ENCODE measurements at regions not wholly inside any gene's neighbourhood (a gene's known extent, or its start where the extent isn't known, plus 50 kb on each side); places are given as distances from the start of the nearest gene placed in this dataset.

DNA sequence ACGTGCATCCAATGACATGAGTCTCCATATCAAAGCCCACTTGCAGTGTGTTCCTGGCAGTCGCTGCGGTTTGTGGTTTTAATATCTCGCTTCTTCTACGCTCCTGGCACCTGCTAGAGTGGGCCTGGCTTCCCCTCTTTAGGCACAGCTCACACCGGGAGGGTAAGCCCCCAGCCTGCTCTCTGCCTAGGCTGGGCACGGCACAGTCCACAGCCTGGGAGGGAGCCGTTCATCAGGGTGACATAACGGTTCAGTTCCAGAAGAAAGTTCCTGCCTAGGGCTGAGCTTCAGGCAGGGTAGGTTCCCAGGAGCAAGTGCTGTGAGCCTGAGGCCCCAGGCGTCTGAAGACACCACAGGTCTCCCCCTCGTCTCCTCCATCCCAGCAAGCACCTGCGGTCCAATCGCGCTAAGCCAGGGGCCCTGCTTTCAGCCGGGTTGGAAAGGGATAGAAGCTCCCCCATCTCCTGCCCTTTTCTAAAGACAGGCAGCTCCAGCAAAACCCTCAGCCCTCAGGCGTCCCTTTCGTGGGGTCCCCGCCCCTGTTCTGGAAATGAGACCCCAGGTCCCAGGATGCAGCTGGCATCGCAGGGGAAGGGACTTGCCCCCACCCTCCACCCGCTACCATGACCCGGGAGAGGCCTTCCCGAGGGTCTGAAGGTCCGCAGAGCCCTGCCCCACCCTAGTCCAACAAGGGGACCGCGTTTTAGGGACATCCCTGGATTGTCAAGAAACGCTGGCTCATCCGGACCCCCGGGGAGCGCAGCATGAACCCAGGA is 121.6 kb upstream of the ZNF507 start:
- Histone ChIP-seq H3F3A (replicated peaks; ENCODE audit: insufficient read depth) (no peaks in the 10 kb centered on the region), H3K79me2 (ENCODE audit: insufficient read depth) (no peaks in the 10 kb centered on the region), H3K4me2 (no peak overlapping the region), H3K9me2 (no peaks in the 10 kb centered on the region), H3K36me3 (replicated peaks in 1 of 2; ENCODE audit: control insufficient read depth in 1 of 2, insufficient read depth in 2 of 2, low read length in 1 of 2) (no peaks in the 10 kb centered on the region), H4K20me1 (ENCODE audit: insufficient read depth) (no peaks in the 10 kb centered on the region), H3K27ac (ENCODE audit: low read depth in 2 of 2, low read length in 1 of 2) (no peak overlapping the region), H3K27me3 (ENCODE audit: insufficient read depth) (no peaks in the 10 kb centered on the region), H3K9me3 (no peaks in the 10 kb centered on the region), H2AFZ (ENCODE audit: low read depth) (no peak overlapping the region), H3K4me3 (ENCODE audit: low read depth in 2 of 2, low read length in 1 of 2) (no peak overlapping the region), H3K9ac (no peak overlapping the region), H3K4me1 (ENCODE audit: control insufficient read depth in 1 of 2, insufficient read depth in 2 of 2, low read depth in 1 of 2, low read length in 1 of 2) (no peaks in the 10 kb centered on the region; a peak in 1 of 4 replicates)
- TF ChIP-seq MEF2A (IDR thresholded peaks at IDR 0.05; ENCODE audit: borderline replicate concordance, low read depth) (no peak), RAD21 (IDR thresholded peaks at IDR 0.05; ENCODE audit: low read length) (no peak), USF1 (IDR thresholded peaks at IDR 0.05; ENCODE audit: borderline replicate concordance, low read depth) (no peak), YY1 (IDR thresholded peaks at IDR 0.05; ENCODE audit: low read depth) (no peak), JUND (IDR thresholded peaks at IDR 0.05) (no peak)
- ChIA-PET CTCF (interaction anchor here (0.6 to 5.5 kb wide), 79 partner anchors 7 to 1557 kb away, joined by 3 to 52 read pairs (median 4); no protein-coding TSS in a partner anchor), POLR2A (no interaction called here)
- peak; percentile 30 for DNase-seq
- WGBS (ENCODE audit: low lambda C conversion rate) = 52% methylated on average over 15 of the region's 29 CpGs

- peak overlapping the region in 1 of 2 experiments; percentile 44; a peak in 1 of 4 replicates for H3K4me3 ChIP-seq (ENCODE audit: low read depth in 2 of 2, low read length in 1 of 2)
- TF ChIP-seq TCF12 (IDR thresholded peaks at IDR 0.05) (no peak), REST (IDR thresholded peaks at IDR 0.05; ENCODE audit: low read depth, low read length) (no peak), USF2 (IDR thresholded peaks at IDR 0.05; ENCODE audit: borderline replicate concordance, low read depth, low read length) (no peak), MEF2A (IDR thresholded peaks at IDR 0.05; ENCODE audit: borderline replicate concordance, low read depth) (no peak), JUND (IDR thresholded peaks at IDR 0.05) (no peak), TEAD4 (IDR thresholded peaks at IDR 0.05; ENCODE audit: borderline replicate concordance, insufficient read depth) (no peak), EZH2phosphoT487 (IDR thresholded peaks at IDR 0.05; ENCODE audit: borderline replicate concordance, low read depth) (no peak), USF1 (IDR thresholded peaks at IDR 0.05; ENCODE audit: borderline replicate concordance, low read depth) (no peak), EP300 (IDR thresholded peaks at IDR 0.05; ENCODE audit: borderline replicate concordance in 1 of 2, low read depth in 1 of 2, low read length in 1 of 2) (no peak), SIN3A (IDR thresholded peaks at IDR 0.05; ENCODE audit: borderline replicate concordance, low read depth, low read length) (no peak), GATA2 (CRISPR knock-in tag; IDR thresholded peaks at IDR 0.05) (no peak), MXI1 (IDR thresholded peaks at IDR 0.05; ENCODE audit: low read depth, low read length) (no peak), FOSL2 (IDR thresholded peaks at IDR 0.05; ENCODE audit: borderline replicate concordance, low read depth) (no peak), PBX3 (IDR thresholded peaks at IDR 0.05) (no peak), ELF1 (IDR thresholded peaks at IDR 0.05) (no peak)
These were observed 120.8 kb upstream of the ZNF507 start for GRCh38 chr19:32224371-32225244.

More at GRCh38 chr19:32224371-32225244, 120.8 kb upstream of the ZNF507 start:
- no peak overlapping the region for H3K4me2 ChIP-seq
- ChIA-PET POLR2A (no interaction called here), CTCF (interaction anchor here (0.5 to 5.5 kb wide), 101 partner anchors 8 to 1558 kb away, joined by 3 to 52 read pairs (median 3); no protein-coding TSS in a partner anchor)
- no peaks in the 10 kb centered on the region; a peak in 1 of 4 replicates for H3K4me1 ChIP-seq (ENCODE audit: control insufficient read depth in 1 of 2, insufficient read depth in 2 of 2, low read depth in 1 of 2, low read length in 1 of 2)
- no peaks in the 10 kb centered on the region for H3F3A ChIP-seq (replicated peaks; ENCODE audit: insufficient read depth)
- H4K20me1 ChIP-seq (ENCODE audit: insufficient read depth) = no peaks in the 10 kb centered on the region
- WGBS (ENCODE audit: low lambda C conversion rate) = 26% methylated on average over 44 of the region's 51 CpGs
- H3K27me3 ChIP-seq (ENCODE audit: insufficient read depth) = no peaks in the 10 kb centered on the region
- DNase-seq = peak; percentile 94
- no peaks in the 10 kb centered on the region for H3K36me3 ChIP-seq (replicated peaks in 1 of 2; ENCODE audit: control insufficient read depth in 1 of 2, insufficient read depth in 2 of 2, low read length in 1 of 2)
- no peaks in the 10 kb centered on the region for H3K9me2 ChIP-seq
- no peak overlapping the region for H3K27ac ChIP-seq (ENCODE audit: low read depth in 2 of 2, low read length in 1 of 2)
- H3K9ac ChIP-seq = no peak overlapping the region
- H3K9me3 ChIP-seq = no peaks in the 10 kb centered on the region
- no peak overlapping the region; the same call in 1 of the 2 replicates for H2AFZ ChIP-seq (ENCODE audit: low read depth)
- H3K79me2 ChIP-seq (ENCODE audit: insufficient read depth) = no peaks in the 10 kb centered on the region

Measured in SK-N-SH (cell line).